ENCODE measurements at regions not wholly inside any gene's neighbourhood (a gene's known extent, or its start where the extent isn't known, plus 50 kb on each side); places are given as distances from the start of the nearest gene placed in this dataset.

DNA sequence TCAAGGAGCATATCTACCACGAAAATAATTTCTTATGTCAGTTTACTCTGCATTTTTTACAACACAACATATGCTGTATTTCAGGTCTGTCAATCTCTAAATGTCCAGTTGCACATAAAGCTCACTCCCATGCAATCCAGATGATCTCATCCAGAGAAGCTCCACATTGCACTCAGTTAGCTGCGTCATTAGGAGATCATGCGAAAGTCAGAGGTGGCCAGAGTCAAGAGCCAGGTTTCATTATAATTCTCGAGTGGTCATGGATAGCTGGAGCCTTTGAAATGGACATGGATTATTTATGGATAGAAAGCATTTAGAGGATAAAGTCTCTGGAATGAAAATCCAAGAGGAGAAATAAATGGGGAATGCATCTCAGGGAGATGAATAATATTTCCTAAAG, 232.3 kb downstream of the GAS1 start:
- Mint-ChIP-seq H3K27me3 (no peaks in the 10 kb centered on the region), H3K9me3 (peaks cover 9% of the 10 kb centered on the region), H3K4me3 (no peak overlapping the region), H3K36me3 (no peaks in the 10 kb centered on the region), H3K4me1 (ENCODE audit: unreplicated experiment) (peaks cover 20% of the 10 kb centered on the region), H3K27ac (no peak overlapping the region)
- no peak for DNase-seq (ENCODE audit: extremely low spot score, unreplicated experiment)
- no peak for TF ChIP-seq CTCF (conservative IDR thresholded peaks at IDR 0.05)

DNA sequence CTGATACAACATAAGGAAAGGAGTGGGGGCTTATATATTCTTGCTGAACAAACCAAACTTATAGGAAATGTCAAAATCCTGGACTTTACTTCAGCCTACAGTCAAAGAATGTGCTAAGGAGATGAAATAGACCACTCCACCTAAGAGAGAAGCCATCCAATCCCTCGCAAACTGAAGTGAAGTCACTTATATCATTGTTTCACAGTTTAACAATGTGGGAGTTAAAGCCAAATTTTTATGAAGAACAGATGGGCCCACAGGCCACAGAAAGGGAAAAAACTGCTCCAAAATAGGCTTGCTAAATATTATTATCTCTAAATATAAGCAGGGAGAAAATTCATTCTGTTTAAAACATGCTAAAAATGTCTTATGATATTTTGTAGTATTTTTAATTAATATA, 233.3 kb downstream of the GAS1 start:
- no peak for TF ChIP-seq CTCF (conservative IDR thresholded peaks at IDR 0.05)
- H3K27me3 Mint-ChIP-seq = no peaks in the 10 kb centered on the region
- H3K4me1 Mint-ChIP-seq (ENCODE audit: unreplicated experiment) = peaks cover 17% of the 10 kb centered on the region
- H3K36me3 Mint-ChIP-seq = no peaks in the 10 kb centered on the region
- no peak for DNase-seq (ENCODE audit: extremely low spot score, unreplicated experiment)
- H3K27ac Mint-ChIP-seq = no peak overlapping the region
- no peak overlapping the region for H3K4me3 Mint-ChIP-seq
- peaks cover 6% of the 10 kb centered on the region for H3K9me3 Mint-ChIP-seq

DNA sequence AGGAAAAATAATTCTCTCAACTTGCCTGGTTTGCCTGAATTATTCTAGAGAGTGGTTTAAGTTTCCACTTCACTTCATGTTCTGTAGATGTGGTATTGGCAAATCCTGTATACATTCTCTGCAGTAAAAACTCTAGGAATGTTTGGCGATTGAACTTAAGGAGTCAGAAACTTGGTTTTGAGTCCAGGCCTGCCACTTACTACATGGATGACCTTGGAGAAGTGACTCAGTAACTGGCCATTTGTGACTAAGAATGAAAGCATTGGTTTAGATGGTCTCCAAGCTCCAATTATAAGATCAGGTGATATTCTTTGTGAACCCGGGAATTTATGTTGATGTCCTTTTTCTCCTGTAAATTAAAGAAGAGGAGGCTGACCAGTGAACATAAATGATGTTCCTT, 233.8 kb downstream of the GAS1 start:
- no peak overlapping the region for H3K27ac Mint-ChIP-seq
- peaks cover 12% of the 10 kb centered on the region for H3K4me1 Mint-ChIP-seq (ENCODE audit: unreplicated experiment)
- H3K9me3 Mint-ChIP-seq = peaks cover 6% of the 10 kb centered on the region
- no peak for DNase-seq (ENCODE audit: extremely low spot score, unreplicated experiment)
- H3K27me3 Mint-ChIP-seq = no peaks in the 10 kb centered on the region
- H3K4me3 Mint-ChIP-seq = no peak overlapping the region
- no peaks in the 10 kb centered on the region for H3K36me3 Mint-ChIP-seq
- TF ChIP-seq CTCF (conservative IDR thresholded peaks at IDR 0.05) = no peak

DNA sequence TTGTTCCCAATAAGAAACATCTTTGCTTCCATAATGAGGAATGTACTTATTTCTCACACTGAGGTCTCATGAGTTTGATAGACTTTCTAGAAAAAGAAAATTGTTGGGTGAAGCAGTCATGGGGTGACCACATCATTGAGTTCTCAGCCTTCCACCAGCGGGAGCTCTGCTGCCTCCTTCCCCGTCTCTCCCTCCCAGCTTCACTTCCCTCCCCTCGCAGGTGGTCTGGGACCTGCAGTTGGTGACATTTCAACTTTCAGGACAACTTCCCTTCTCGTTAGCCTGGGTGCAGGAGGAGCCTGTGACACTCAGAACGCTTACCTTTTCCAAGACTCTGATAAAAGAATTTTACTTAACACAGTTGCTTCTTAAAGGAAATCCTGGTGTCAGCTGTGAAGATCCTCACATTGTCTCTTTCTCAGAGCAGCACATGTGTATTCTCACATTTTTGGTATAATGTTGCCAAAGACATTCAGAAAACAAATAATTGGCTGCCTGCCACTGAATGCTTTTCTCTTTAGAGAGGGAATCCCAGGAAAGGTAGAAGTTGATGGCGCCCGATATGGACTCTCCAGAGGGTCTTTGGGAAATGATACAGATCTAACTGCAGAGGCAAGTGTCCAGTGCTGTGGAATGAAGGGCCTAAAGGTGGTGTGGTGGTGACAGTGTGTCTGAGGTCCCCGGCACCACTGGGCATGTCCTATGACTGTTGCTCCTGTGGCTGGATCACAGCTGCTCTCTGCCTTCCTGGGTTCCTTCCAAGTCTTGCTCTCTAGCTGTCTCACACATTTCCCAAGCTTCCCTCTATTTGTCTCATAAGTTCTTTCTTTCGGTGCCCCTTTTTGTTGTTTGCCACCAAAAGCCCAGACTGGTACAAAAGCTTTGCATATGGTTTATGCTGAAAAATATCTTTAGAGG, 238.1 kb downstream of the GAS1 start:
- Mint-ChIP-seq H3K4me1 (ENCODE audit: unreplicated experiment) (peaks cover 4% of the 10 kb centered on the region), H3K9me3 (peaks cover 4% of the 10 kb centered on the region), H3K27ac (no peak overlapping the region), H3K36me3 (no peaks in the 10 kb centered on the region), H3K27me3 (no peaks in the 10 kb centered on the region), H3K4me3 (no peak overlapping the region)
- DNase-seq (ENCODE audit: extremely low spot score, unreplicated experiment) = no peak
- no peak for TF ChIP-seq CTCF (conservative IDR thresholded peaks at IDR 0.05)

- H3K27ac Mint-ChIP-seq = no peak overlapping the region
- peaks cover 4% of the 10 kb centered on the region for H3K4me1 Mint-ChIP-seq (ENCODE audit: unreplicated experiment)
- peaks cover 4% of the 10 kb centered on the region for H3K9me3 Mint-ChIP-seq
- H3K27me3 Mint-ChIP-seq = no peaks in the 10 kb centered on the region
- no peaks in the 10 kb centered on the region for H3K36me3 Mint-ChIP-seq
- H3K4me3 Mint-ChIP-seq = no peak overlapping the region
- no peak for DNase-seq (ENCODE audit: extremely low spot score, unreplicated experiment)
- no peak for TF ChIP-seq CTCF (conservative IDR thresholded peaks at IDR 0.05)
Observed at GRCh38 chr9:86707932-86708510, 239.3 kb downstream of the GAS1 start.
